ENCODE measurements at regions not wholly inside any gene's neighbourhood (a gene's known extent, or its start where the extent isn't known, plus 50 kb on each side); places are given as distances from the start of the nearest gene placed in this dataset.

GRCh38 chr6:71079677-71080076, 122.8 kb upstream of the B3GAT2 start:
- TF ChIP-seq, protein P1, sequence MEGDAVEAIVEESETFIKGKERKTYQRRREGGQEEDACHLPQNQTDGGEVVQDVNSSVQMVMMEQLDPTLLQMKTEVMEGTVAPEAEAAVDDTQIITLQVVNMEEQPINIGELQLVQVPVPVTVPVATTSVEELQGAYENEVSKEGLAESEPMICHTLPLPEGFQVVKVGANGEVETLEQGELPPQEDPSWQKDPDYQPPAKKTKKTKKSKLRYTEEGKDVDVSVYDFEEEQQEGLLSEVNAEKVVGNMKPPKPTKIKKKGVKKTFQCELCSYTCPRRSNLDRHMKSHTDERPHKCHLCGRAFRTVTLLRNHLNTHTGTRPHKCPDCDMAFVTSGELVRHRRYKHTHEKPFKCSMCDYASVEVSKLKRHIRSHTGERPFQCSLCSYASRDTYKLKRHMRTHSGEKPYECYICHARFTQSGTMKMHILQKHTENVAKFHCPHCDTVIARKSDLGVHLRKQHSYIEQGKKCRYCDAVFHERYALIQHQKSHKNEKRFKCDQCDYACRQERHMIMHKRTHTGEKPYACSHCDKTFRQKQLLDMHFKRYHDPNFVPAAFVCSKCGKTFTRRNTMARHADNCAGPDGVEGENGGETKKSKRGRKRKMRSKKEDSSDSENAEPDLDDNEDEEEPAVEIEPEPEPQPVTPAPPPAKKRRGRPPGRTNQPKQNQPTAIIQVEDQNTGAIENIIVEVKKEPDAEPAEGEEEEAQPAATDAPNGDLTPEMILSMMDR (IDR thresholded peaks at IDR 0.05): no peak
- no peak for TF ChIP-seq POLR2A (IDR thresholded peaks at IDR 0.05)

All from uterus (tissue), 2 donors.